ENCODE measurements at regions not wholly inside any gene's neighbourhood (a gene's known extent, or its start where the extent isn't known, plus 50 kb on each side); places are given as distances from the start of the nearest gene placed in this dataset.
"Not testable (repeated sequence)": the region's sequence is repeated elsewhere in the genome, so short reads cannot be mapped to it uniquely, and the experiment has no call there.

GRCh38 chr1:120277428-120278258, 101.3 kb upstream of the SEC22B start:
- DNase-seq = not testable (repeated sequence)

- not testable (repeated sequence) for DNase-seq
Observed at GRCh38 chr1:120276710-120277109, 100.4 kb upstream of the SEC22B start.

- not testable (repeated sequence) for DNase-seq
Observed at GRCh38 chr1:120274438-120274837, 98.1 kb upstream of the SEC22B start.

GRCh38 chr1:120273363-120273762, 97.0 kb upstream of the SEC22B start:
- not testable (repeated sequence) for DNase-seq

GRCh38 chr1:120272242-120272641, 95.9 kb upstream of the SEC22B start:
- DNase-seq = not testable (repeated sequence)

- DNase-seq = not testable (repeated sequence)
Observed at GRCh38 chr1:120271561-120272221, 95.4 kb upstream of the SEC22B start.

GRCh38 chr1:120267894-120268551, 91.7 kb upstream of the SEC22B start:
- not testable (repeated sequence) for DNase-seq

- not testable (repeated sequence) for DNase-seq
Observed at GRCh38 chr1:120264564-120264963, 88.2 kb upstream of the SEC22B start.

GRCh38 chr1:120262791-120263751, 86.8 kb upstream of the SEC22B start:
- not testable (repeated sequence) for DNase-seq

GRCh38 chr1:120257778-120258105, 81.4 kb upstream of the SEC22B start:
- not testable (repeated sequence) for DNase-seq

GRCh38 chr1:120257064-120257777, 80.9 kb upstream of the SEC22B start:
- not testable (repeated sequence) for DNase-seq

- not testable (repeated sequence) for DNase-seq
Observed at GRCh38 chr1:120250756-120251155, 74.4 kb upstream of the SEC22B start.

- not testable (repeated sequence) for DNase-seq
Observed at GRCh38 chr1:120248726-120249427, 72.6 kb upstream of the SEC22B start.

- DNase-seq = not testable (repeated sequence)
Observed at GRCh38 chr1:120248203-120248602, 71.9 kb upstream of the SEC22B start.

GRCh38 chr1:120243867-120244266, 67.5 kb upstream of the SEC22B start:
- not testable (repeated sequence) for DNase-seq

GRCh38 chr1:120242582-120242981, 66.3 kb upstream of the SEC22B start:
- not testable (repeated sequence) for DNase-seq

GRCh38 chr1:120241868-120242267, 65.5 kb upstream of the SEC22B start:
- DNase-seq = not testable (repeated sequence)

GRCh38 chr1:120240181-120240580, 63.9 kb upstream of the SEC22B start:
- not testable (repeated sequence) for DNase-seq

GRCh38 chr1:120239351-120239750, 63.0 kb upstream of the SEC22B start:
- DNase-seq = not testable (repeated sequence)

- DNase-seq = not testable (repeated sequence)
Observed at GRCh38 chr1:120238867-120239266, 62.5 kb upstream of the SEC22B start.

- not testable (repeated sequence) for DNase-seq
Observed at GRCh38 chr1:120233661-120234018, 57.3 kb upstream of the SEC22B start.

Measured in NCI-H345 (cell line).